Right ventricle myocardium superior (tissue), 1 donor: ENCODE measurements at regions not wholly inside any gene's neighbourhood (a gene's known extent, or its start where the extent isn't known, plus 50 kb on each side); places are given as distances from the start of the nearest gene placed in this dataset.
A peak's percentile ranks its signal among the peaks of the same experiment; 100 is the strongest.

Experiments
- ATAC-seq: fragments of 200-7000 bp; cut with Tn5 transposase; one replicate; pipeline ENCODE4 v1.9.1; 2020; ENCODE audit warnings: mild to moderate bottlenecking; ENCODE audit not compliant: poor library complexity
- DNase-seq: peaks from one replicate; pipeline ENCODE4 v3.0.0-alpha.2; 2020
- intact Hi-C: fragments of 100-400 bp; cut with DNase I; formaldehyde crosslinking; loops from one replicate; pipeline ENCODE4 v1.11.2; 2022
- donor health status: DM: no; HTN: yes; CAD: no; lungs with severe emphysema.

DNA sequence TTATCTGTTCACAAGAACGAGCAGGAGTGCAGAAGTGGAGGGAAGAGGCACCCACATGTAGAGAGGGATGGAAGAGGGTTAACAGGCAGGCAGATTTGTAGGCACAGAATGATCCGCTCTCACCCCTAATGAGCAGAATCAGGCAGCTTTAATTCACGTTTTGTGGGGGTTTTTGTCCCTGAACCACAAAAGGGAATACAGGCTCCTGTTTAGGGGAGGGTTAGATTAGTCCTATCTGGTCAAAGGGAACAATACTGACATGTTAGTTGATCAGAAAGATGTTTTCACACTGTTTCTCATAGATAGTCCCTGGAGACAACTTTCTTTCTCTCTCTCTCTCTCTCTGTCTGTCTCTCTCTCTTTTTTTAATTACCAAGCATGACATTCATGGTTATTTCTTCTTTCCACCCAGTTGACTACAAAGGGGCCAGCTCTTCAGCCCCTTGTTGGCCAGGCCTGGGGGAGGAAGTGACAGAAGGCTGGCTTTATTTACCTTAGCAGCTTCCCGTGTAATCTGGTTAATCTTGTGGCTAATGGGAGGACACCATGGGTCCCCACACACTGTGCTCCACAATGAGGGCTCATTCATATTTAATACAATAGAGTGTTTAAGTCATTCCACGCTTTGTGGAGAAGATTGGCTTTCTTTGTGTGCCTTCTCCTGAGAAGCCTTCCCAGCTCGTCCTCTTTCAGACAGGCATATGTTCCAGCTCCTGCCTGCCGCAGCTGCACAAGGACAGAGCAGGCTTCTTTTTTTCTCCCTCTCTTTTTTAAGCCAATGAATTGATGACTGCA is 958.8 kb downstream of the TFAP2A start:
- no peak for ATAC-seq
- no peak for DNase-seq
- intact Hi-C loops, result no loop called here

DNA sequence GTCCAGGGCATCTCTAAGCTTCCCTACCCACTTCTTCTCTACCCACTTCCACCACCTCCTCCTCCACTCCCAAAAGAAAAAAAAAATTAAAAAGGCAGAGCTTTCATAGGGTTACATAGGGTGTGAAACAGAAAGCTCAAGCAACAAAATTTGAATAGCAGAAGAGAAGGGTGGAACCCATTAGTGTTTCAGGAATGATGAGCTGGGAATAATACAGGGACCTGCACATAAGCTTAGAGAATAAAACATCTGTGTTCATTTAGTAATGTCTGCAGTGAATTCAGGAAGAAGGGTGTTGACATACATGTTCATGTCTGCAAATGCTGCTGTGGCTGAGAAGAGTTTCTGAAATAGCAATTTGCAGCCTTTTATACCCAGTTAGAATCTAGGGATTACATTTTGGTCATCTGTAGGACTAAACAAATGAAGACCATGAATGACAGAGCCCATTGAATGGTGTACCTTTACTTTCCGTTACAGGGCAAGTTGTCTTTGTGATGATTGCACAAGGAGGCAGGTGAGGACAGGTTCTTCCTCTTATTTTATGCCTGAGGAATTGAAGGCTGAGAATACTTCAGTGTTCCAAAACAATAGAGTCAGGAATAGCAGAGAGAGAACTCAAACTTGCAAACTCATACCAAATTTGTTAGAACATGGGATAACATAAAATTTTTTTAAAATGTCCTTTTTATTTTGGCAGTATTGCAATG is 975.1 kb downstream of the TFAP2A start:
- no peak for ATAC-seq

DNA sequence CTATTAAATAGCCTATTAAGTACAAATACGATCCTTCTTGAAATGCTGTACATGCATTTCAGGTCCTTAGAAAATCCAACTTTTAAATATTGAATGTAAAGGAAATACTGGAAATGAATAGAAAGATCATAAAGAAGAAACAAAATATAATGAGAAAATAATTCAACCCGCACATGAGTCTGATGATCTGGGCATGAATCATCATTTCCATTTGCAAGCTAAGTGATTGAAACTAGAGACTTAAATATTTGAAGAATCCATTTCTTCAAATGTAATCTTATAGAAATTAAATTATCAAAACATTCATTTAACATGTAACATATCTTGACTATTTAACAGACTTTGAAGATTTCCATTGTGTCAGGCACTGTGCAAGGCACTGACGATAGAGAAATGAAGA is 977.0 kb downstream of the TFAP2A start:
- intact Hi-C loops, result no loop called here
- ATAC-seq, result no peak
- DNase-seq, result no peak

More for the DNA sequence above, 975.1 kb downstream of the TFAP2A start:
- intact Hi-C loops, result no loop called here
- no peak for DNase-seq

DNA sequence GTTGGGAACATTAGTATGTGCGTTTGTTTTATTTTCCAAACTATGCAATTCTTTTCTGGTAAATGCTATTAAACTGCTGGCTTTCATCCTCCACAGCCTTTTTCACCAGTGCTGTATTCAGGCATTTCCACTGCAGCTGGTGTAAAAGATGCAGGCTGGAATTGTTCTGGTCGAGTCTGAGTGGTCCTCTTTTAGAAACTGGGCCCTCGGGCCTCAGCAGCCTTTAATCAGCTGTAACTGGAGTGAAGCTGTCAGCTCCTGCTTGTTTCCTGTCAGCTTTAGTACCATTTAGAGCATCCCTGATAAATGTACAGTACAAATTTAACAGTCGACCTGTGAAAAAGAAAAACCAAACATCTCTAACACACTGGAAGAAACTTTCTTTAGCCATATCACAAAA is 979.6 kb downstream of the TFAP2A start:
- DNase-seq, result no peak
- ATAC-seq, result no peak
- intact Hi-C loops, result no loop called here

DNA sequence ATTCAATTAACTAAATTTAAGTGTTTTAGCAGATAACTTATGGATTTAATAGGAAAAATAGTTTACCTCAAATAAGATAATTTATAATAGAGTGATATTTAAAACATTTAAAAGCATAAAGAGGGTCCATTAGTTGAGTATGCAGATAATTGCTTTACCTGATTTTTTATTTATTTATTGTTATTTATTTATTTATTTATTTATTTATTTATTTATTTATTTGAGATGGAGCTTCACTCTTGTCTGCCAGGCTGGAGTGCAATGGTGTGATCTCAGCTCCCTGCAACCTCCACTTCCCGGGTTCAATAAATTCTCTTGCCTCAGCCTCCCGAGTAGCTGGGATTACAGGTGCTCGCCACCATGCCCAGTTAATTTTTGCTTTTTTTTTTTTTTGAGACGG is 982.9 kb downstream of the TFAP2A start:
- ATAC-seq (no peak), DNase-seq (no peak)
- intact Hi-C loops, result no loop called here

DNA sequence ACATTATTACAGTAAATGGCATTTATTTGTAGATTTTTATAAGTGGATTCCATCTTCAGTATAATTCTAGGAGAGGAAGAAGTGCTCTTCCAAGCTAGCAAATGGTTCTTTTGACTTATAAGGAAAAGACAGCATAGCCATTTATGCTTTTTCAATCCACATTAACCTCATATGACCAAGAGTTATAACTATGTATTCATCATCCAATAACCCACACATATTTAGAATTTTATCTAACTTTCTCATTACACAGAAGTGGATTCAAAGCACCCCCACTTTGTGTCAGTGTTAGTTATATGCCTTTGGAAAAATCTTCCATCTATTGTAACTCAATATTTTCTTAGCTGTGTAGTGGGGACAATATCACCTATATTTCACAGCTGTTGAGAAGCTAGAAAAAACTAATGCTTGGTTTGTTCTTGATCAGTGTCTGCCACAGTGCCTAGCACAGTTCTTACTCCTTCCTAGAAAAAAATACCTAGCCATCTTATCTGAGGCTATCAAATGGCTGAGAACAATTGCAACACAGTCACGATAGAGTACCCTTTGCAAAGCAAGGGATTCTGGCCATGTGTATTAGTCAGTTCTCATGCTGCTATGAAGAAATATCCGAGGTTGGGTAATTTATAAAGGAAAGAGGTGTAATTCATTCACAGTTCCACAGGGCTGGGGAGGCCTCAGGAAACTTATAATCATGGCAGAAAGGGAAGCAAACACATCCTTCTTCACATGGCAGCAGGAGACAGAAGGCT is 986.3 kb downstream of the TFAP2A start:
- no peak for DNase-seq
- ATAC-seq, result no peak
- intact Hi-C loops, result no loop called here

DNA sequence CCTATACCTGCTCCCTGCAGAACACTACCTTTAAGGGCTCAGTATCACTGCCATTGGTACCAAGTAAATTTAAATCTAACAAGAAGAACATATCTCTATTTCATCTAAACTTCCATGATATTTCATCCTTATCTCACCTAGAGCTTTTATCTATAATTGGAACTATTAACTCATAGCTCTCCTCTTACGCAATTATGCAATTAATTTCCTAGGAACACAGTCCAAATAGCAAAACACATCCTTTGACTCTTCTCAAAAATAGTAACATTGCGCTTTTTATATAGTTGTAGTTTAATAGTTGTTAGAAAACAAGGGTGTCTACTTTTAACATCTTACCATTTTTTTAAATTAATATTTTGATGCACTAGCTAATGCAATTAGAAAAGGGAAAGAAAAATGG is 986.8 kb upstream of the SLC35B3 start:
- DNase-seq (no peak), ATAC-seq (no peak)
- intact Hi-C loops, result no loop called here

DNA sequence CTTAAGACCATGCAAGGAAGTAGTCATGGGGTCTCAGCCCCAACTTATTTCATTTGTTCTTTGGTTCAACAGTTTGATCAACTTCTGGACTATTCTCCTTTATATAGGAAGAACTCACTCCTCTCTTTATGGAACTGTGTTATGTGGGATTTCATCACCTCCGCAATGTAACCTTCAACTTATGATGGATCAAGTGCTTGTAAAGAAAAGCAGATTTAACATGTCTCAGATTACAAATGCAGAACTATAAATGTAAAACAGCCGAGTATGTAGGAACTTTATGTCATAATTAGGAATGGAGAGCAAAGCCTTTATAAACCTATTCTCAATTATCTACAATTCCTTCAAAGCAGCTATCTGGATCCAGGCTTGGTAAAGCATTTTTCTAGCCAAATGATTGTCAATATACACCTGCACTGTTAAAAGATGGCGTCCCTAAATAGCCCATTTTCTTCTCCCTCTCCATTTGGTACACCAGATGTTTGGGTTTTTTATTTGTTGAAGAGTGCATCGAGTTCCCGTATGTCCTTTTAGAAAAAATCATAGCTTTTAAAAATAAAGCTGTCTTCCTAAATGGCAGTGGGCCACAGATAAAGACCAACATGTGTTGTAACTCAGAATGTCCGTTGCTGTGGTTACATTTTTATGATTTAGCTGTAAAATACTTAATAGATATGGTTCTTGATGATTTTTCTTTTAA is 985.1 kb upstream of the SLC35B3 start:
- ATAC-seq, result no peak
- intact Hi-C loops, result no loop called here

DNA sequence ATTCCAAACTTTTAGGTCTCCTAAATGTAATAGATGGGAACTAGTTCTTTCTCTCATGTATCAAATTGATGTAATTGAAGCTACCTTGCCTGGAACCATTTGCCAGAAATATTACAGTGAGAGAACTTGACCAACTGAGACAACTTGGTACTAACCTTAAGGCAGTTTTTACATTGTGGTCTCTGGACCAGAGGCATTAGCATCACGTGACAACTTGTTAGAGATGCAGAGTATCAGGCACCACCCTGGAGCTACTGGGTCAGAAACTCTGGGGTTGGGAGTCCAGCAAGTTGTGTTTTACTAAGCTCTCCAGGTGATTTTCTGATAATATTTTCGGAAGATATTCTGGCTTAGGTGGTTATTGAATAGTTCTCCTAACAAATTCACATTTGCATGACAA is 982.1 kb upstream of the SLC35B3 start:
- intact Hi-C loops, result no loop called here
- ATAC-seq (no peak), DNase-seq (no peak)

More for the DNA sequence above, 985.1 kb upstream of the SLC35B3 start:
- DNase-seq, result no peak

DNA sequence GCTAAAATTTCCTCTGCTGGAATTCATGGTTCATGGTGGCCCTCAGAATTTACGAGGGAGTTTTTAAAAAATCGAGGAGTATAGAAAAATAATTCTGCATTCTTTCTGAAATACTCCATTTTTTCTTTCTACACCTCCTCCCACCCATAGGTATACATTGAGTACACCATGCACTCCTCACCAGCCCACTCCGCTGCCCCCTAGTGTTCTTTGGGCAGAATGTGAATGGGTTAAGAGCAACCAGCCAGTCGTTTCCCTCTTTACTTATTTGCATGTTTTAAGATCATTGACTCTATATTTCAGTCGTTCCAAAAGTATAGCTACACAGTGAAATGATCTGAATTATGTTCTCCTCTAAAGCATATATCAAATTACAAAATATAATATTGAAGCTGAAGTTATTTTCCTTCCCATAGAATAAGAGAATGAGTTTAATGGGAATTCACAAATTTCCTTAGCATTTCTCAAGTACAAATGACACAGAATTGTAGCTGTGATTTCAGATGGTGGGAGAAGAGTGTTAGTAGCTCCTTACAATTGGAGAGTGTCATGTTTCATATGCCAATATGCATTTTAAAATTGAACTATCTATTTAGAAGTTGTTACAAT is 977.7 kb upstream of the SLC35B3 start:
- DNase-seq (peak; percentile 36), ATAC-seq (peak; percentile 77)
- intact Hi-C loops, result loop anchor here (5.0 kb wide), 1 partner anchor 161 kb away; no protein-coding TSS in a partner anchor

DNA sequence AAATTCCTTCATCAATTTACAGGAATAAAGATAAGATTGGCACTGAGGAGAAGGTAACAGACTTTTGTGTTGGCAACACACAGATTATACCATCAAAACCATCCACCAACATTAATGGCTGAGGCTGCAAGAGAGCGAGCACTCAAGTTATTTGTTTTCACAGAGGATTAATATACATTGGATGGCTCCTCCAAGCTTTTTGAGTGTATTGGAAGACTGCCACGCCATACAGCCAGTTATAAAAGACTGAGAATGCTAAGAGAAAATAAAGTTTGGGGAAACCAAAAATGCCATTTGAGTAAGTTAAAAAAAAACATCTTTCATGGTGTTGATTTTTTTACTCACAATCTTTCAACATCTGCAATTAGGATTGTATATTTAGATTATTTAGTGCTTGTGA is 973.8 kb upstream of the SLC35B3 start:
- ATAC-seq (no peak), DNase-seq (no peak)
- intact Hi-C loops, result no loop called here

DNA sequence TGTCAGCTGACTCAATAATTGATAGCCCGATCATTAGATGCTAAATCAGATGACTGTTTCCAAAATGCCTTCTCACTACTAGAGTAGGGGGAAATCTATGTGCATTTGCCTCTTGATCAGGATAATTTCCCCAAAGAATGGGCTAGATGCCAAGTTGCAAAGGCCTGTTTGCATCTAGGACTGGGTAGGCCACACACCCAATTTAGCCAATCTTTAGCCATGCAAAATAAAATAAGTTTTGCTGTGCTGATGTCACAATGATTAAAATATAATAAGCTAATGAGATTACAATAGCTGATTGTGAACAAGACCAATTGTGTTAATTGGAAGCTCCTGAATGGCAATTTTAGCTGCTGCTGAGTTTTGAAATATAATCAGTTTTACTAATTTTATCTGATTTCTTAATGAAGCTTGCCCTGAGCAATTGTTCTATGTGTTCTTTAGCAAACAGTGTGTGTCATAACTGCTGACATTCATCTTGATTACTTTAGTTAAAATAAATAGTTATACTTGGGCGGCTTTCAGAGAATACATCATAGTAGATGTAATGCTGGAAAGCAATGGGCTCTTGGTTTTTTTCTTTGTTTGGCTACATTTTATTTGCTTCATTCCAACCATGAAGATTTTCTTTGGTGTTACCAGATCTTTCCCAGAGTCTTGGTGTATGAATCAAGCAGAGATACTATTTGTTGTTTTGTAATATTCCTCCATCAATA is 973.2 kb upstream of the SLC35B3 start:
- DNase-seq, result no peak
- ATAC-seq, result no peak
- intact Hi-C loops, result no loop called here

DNA sequence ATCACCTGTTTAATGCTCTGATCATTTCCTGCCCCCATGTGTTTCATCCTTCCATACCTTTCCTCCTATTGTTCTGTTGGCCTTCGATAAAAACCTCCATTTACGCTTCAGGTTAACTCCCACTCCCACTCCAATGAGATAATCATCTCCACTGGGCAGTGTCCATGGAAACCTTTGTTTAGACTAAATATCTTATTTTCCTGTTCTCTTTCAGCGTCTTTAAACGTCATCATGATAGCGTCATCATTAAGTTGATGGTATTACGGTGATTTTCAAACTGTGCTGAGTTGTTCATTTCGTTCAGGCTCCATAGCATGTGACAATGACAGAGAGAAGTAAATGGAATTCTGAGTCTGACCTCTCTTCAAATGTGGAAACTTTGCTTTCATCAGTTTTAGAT is 970.5 kb upstream of the SLC35B3 start:
- ATAC-seq, result no peak
- DNase-seq, result no peak
- intact Hi-C loops, result no loop called here

DNA sequence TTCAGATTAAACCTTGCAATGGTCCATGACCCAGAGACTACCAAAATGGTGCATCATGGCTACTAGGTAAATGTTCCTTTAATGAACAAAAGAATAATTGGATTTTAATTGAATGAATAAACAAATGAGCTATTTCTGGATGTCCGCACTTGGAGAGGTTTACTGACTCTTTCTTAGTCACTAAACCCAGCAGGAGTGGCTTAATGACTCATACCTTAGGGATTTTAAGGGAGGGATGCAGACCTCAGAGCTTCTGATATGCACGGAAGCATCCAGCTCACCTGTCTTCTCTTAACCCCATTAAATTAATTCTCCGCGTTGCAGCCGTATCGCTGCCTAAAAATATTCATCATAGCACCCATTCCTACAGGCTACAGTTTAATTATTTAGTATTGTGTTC is 970.0 kb upstream of the SLC35B3 start:
- intact Hi-C loops, result no loop called here
- ATAC-seq (no peak), DNase-seq (no peak)

DNA sequence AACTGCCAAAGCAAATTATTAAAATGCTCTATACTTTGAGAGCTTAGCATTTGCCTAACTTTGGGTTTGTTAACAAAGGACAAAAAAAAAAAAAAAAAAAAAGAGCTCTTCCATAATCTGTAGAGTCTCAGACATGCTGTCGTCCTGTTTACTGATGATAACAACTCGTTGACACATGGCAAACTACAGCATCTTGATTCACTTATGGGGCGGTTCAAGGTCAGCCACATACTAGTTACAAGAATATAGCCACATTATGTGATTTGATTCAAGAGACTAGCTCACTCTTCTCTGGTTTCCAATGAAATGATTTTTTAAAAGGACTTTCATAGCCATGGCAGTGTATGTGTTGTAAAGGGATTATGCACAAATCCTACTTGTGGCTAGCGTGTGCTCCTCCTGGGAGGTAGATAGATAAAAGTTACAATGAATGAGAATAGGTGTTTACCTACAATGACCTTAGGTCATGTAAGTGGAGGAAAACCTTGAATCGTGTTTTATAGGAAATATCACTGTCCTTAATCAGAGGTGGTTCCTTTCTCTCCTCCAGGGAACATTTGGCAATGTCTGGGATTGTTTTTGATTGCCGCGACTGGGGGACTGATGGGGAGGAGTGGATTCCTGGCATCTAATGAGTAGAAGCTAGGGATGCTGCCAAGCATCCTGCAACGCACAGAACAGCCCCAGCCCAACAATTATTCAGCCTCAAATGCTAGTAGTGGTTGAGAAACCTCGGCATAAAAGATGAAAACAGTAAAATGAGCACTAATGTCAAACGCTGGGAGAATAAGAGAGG is 969.2 kb upstream of the SLC35B3 start:
- intact Hi-C loops, result no loop called here
- no peak for DNase-seq
- ATAC-seq, result no peak

DNA sequence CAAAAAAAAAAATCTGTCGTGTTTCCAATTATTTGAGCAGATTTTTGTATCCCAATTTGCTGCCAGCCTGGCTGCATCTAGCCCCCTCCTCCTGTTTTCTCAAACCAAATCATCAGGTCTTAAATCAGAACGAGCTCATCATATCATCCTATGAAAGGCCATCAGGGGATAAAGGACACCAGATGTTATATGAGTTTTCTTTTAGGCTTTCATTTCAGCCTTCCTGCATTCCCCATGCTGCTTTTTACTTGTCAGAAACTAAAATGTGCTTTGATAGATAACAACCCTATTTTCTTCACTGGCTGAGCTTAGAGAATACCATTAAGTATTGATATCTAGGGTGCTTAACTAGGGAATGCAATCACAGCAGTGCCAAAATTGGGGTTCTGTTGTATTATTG is 968.4 kb upstream of the SLC35B3 start:
- intact Hi-C loops, result no loop called here
- ATAC-seq, result no peak
- no peak for DNase-seq

DNA sequence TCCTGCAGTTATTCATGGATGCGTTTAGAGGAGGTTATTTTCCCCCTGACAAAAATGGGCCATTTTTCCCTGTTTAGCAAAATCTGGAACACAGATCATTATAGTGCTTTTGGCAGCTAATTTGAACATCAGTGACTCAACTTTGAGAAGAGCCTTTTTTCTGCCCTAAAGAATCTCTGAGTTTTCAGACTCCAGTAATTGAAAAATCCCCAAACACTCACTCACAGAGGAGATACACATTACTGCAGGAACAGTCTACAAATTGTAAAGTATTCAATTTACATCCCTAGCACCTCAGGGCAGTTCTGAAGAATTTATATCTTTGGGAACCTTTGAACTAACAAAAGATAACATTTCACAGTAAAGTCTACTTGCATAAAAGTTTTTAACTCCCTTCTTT is 966.6 kb upstream of the SLC35B3 start:
- intact Hi-C loops, result no loop called here
- DNase-seq, result no peak
- no peak for ATAC-seq
